ENCODE measurements at regions not wholly inside any gene's neighbourhood (a gene's known extent, or its start where the extent isn't known, plus 50 kb on each side); places are given as distances from the start of the nearest gene placed in this dataset.

DNA sequence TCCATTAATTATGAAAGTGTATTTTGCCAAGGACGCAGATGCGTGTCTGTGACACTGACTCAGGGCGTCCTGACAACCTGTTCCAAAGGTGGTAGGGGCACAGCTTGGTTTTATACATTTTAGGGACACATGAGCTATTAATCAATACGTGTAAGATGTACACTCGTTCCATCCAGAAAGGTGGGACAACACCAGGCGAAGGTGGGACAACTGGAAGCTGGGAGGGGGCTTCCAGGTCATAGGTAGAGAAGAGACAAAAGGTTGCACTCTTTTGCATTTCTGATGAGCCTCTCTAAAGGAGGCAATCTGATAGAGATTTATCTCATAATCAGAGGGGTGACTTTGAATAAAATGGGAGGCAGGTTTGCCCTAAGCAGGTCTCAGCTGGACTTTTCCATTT lies 82.7 kb upstream of the ZNF746 start:
- TF ChIP-seq, protein P1, sequence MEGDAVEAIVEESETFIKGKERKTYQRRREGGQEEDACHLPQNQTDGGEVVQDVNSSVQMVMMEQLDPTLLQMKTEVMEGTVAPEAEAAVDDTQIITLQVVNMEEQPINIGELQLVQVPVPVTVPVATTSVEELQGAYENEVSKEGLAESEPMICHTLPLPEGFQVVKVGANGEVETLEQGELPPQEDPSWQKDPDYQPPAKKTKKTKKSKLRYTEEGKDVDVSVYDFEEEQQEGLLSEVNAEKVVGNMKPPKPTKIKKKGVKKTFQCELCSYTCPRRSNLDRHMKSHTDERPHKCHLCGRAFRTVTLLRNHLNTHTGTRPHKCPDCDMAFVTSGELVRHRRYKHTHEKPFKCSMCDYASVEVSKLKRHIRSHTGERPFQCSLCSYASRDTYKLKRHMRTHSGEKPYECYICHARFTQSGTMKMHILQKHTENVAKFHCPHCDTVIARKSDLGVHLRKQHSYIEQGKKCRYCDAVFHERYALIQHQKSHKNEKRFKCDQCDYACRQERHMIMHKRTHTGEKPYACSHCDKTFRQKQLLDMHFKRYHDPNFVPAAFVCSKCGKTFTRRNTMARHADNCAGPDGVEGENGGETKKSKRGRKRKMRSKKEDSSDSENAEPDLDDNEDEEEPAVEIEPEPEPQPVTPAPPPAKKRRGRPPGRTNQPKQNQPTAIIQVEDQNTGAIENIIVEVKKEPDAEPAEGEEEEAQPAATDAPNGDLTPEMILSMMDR (IDR thresholded peaks at IDR 0.05): no peak

DNA sequence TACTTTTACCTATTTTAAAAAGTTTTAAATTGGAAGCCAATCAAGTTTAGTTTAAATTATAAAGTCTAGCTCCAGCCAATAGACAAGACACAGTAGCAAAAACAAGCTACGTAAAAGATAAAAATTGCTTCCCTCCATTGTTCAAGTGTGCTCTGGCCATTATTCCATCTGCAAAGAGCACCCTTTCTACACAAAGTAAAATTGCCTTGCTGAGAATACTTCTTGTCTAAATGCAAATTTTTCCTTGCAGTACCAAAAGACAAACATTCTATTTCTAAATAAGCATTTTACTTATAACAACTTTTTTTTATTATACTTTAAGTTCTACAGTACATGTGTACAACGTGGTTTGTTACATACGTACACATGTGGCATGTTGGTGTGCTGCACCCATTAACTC lies 75.9 kb upstream of the ZNF746 start:
- TF ChIP-seq, protein P1 (IDR thresholded peaks at IDR 0.05): no peak

DNA sequence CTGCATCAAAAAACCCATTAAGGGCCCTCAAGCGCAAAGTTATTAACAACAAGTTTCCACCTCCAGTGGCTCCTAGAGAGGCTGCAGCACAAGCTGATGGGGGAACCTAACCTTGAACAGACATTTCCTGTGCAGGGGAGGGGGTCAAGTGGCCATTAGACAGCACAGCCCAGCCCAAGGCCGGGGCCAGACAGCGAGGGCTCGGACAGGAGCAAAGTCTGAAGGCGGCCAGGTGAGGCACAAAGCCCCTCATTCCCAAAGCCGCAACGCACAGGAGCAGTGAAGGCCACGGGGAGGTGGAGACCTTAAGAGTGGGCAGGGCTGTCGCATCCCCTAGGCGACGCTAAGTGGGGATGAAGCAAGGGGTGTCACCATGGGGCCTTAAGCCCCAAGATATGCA lies 73.2 kb upstream of the ZNF746 start:
- TF ChIP-seq, protein P1 (IDR thresholded peaks at IDR 0.05): no peak

DNA sequence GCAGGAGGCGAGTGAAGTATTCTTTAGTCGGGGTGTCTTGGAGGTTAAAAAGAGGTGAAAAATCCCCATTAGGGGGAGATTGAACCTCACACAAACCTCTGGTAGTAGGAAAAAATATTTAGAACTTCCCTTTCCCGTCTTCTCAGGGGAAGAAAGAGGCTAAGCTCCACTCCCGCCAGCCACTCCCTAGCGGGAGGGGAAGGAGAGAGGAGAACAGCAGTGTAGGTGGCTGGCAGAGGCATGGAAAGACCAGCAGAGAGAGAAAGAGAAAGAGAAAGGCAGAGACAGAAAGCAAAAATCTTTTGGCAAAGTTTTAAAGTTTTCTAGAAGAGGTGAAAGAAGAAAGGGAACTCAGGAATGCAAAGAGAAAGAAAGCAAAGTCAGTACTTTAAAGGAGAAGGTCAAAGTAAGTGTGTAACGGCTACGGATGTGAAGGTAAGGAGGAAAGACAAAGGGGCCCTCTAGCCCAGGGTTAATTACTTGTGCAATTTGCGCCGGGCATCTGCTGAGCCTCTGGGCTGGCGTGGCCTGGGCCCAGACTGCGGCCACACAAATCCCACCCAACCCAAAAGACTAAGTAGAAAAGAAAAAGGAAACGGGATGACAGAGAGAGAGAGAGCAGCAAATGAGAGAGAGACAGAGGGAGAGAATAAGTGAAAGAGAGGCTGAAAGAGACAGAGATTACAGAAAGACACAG lies 72.3 kb upstream of the ZNF746 start:
- TF ChIP-seq, protein P1 (IDR thresholded peaks at IDR 0.05): no peak

DNA sequence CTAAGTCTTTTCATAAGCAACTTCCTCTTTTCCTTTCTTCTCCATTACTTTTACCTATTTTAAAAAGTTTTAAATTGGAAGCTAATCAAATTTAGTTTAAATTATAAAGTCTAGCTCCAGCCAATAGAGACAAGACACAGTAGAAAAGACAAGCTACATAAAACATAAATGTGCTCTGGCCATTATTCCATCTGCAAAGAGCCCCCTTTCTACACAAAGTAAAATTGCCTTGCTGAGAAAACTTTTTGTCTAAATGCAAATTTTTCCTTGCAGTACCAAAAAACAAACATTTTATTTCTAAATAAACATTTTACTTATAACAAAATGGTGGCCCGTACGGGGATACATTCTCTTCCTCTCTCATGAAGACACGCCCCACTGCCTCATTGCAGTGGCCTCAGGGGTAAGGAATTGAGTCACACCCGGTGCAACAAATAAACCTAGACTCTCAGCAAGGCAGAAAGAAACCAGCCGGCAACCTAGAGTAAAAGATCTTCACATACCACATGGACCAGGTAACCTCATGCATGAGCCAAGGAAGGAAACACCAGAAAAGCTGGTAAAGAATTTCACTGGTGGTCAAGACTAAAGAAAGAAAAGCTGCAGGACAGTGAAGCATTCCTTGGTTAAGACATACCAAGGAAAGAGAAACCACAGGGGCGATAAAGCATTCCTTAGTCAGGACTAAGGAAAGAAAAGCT lies 71.6 kb upstream of the ZNF746 start:
- TF ChIP-seq, protein P1 (IDR thresholded peaks at IDR 0.05): no peak

DNA sequence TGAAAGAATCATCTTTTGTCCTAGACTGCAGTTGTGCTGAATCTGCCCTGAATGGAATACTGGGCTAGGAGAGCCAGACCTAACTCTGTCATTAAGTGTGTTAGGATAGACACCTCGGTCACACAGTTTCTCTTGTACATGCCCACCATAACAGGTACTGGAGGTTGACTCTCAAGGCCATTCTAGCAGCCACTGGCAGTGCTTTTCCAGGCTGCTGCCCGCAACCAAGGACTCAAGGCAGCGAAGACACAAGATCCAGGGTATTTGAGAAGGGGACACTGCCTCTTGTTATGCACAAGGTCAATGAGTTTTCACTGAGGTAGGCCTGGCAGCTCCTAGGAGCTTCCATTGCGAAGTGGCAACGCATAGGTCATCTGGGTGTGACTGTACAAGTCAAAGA lies 70.6 kb upstream of the ZNF746 start:
- TF ChIP-seq, protein P1 (IDR thresholded peaks at IDR 0.05): no peak

DNA sequence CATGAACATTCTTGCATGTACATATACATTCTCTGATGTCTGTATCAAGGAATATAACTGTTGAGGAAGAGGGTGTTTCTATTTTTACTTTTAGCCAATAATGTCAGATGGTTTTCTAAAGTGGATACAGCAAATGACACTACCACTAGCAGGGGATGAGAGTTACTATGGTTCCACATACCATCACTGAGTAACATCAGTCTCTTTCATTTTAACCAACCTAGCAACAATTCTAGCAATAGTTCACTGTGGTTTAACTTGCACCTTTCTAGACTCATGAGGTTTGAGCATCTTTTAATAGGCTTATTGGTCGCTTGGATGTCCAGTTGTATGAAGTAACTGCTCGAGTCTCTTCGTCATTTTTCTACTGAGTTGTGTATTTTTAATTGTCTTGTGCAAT lies 68.5 kb upstream of the ZNF746 start:
- TF ChIP-seq, protein P1 (IDR thresholded peaks at IDR 0.05): no peak
